ENCODE measurements at regions not wholly inside any gene's neighbourhood (a gene's known extent, or its start where the extent isn't known, plus 50 kb on each side); places are given as distances from the start of the nearest gene placed in this dataset.
"Not testable (repeated sequence)": the region's sequence is repeated elsewhere in the genome, so short reads cannot be mapped to it uniquely, and the experiment has no call there.

GRCh38 chr2:235223011-235223410 is 270.8 kb upstream of the AGAP1 start:
- no peak for DNase-seq

- no peak for DNase-seq
These were observed 269.4 kb upstream of the AGAP1 start for GRCh38 chr2:235224410-235224809.

- no peak for DNase-seq
These were observed 268.6 kb upstream of the AGAP1 start for GRCh38 chr2:235225261-235225660.

- no peak for DNase-seq
These were observed 266.3 kb upstream of the AGAP1 start for GRCh38 chr2:235227590-235227989.

- not testable (repeated sequence) for DNase-seq
These were observed 265.4 kb upstream of the AGAP1 start for GRCh38 chr2:235228422-235228821.

GRCh38 chr2:235229236-235229635 is 264.6 kb upstream of the AGAP1 start:
- no peak for DNase-seq

GRCh38 chr2:235230821-235231601 is 262.8 kb upstream of the AGAP1 start:
- no peak for DNase-seq

- no peak for DNase-seq
These were observed 261.1 kb upstream of the AGAP1 start for GRCh38 chr2:235232449-235233433.

- no peak for DNase-seq
These were observed 259.1 kb upstream of the AGAP1 start for GRCh38 chr2:235234736-235235135.

GRCh38 chr2:235235977-235236767 is 257.7 kb upstream of the AGAP1 start:
- no peak for DNase-seq

GRCh38 chr2:235238537-235238936 is 255.3 kb upstream of the AGAP1 start:
- no peak for DNase-seq

GRCh38 chr2:235240574-235240973 is 253.3 kb upstream of the AGAP1 start:
- DNase-seq: no peak

- DNase-seq: no peak
These were observed 249.3 kb upstream of the AGAP1 start for GRCh38 chr2:235244255-235245220.

- no peak for DNase-seq
These were observed 246.8 kb upstream of the AGAP1 start for GRCh38 chr2:235247001-235247400.

- no peak for DNase-seq
These were observed 238.2 kb upstream of the AGAP1 start for GRCh38 chr2:235255693-235256092.

GRCh38 chr2:235257590-235257989 is 236.3 kb upstream of the AGAP1 start:
- DNase-seq: no peak

GRCh38 chr2:235262750-235263149 is 231.1 kb upstream of the AGAP1 start:
- no peak for DNase-seq

GRCh38 chr2:235263205-235264120 is 230.4 kb upstream of the AGAP1 start:
- no peak for DNase-seq

- DNase-seq: no peak
These were observed 229.7 kb upstream of the AGAP1 start for GRCh38 chr2:235264121-235264493.

- no peak for DNase-seq
These were observed 229.3 kb upstream of the AGAP1 start for GRCh38 chr2:235264512-235264911.

Data from stimulated activated naive CD4-positive, alpha-beta T cell treated with Interleukin-2 at 50 U/mL for 16 hours (primary cell).